ENCODE measurements at regions not wholly inside any gene's neighbourhood (a gene's known extent, or its start where the extent isn't known, plus 50 kb on each side); places are given as distances from the start of the nearest gene placed in this dataset.

DNA sequence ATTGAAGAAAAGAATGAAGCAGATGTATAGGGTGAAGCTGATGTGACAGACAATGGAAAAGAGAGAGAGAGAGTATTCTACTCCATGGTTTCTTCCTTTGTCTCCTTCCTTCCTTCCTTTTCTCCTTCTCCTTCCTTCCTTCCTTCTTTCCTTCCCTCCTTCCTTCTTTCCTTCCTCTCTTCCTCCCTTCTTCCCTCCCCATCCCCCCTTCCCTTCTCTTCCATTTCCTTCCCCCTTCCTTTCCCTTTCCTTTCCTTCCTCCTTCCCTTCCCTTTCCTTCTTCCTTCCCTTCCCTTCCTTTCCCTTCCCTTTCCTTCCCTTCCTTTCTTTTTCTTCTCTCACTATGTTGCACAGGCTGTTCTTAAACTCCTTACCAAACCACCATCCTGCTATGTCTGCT lies 55.7 kb upstream of the GPR139 start:
- no peaks in the 10 kb centered on the region for H3K36me3 ChIP-seq (ENCODE audit: insufficient read depth, low read length, poor library complexity, severe bottlenecking)
- BruUV-seq (replicated peaks) = no TSS peak
- H3K27me3 ChIP-seq (replicated peaks; ENCODE audit: insufficient read depth, low read depth, low read length, poor library complexity) = peaks cover 6% of the 10 kb centered on the region
- POLR2A ChIA-PET (ENCODE audit: low non-redundant PET) = no interaction called here
- H3K9me3 ChIP-seq (ENCODE audit: low read depth, low read length, poor library complexity, severe bottlenecking) = no peaks in the 10 kb centered on the region
- DNase-seq (ENCODE audit: low spot score) = no peak
- intact Hi-C loops (cut with micrococcal nuclease; ENCODE audit: unreplicated experiment) = no loop called here
- no peak for TF ChIP-seq EZH2 (IDR thresholded peaks at IDR 0.05; ENCODE audit: borderline replicate concordance, low read depth, low read length, poor library complexity, severe bottlenecking)
- TF ChIP-seq, protein P1, sequence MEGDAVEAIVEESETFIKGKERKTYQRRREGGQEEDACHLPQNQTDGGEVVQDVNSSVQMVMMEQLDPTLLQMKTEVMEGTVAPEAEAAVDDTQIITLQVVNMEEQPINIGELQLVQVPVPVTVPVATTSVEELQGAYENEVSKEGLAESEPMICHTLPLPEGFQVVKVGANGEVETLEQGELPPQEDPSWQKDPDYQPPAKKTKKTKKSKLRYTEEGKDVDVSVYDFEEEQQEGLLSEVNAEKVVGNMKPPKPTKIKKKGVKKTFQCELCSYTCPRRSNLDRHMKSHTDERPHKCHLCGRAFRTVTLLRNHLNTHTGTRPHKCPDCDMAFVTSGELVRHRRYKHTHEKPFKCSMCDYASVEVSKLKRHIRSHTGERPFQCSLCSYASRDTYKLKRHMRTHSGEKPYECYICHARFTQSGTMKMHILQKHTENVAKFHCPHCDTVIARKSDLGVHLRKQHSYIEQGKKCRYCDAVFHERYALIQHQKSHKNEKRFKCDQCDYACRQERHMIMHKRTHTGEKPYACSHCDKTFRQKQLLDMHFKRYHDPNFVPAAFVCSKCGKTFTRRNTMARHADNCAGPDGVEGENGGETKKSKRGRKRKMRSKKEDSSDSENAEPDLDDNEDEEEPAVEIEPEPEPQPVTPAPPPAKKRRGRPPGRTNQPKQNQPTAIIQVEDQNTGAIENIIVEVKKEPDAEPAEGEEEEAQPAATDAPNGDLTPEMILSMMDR (conservative IDR thresholded peaks at IDR 0.05; ENCODE audit: low read depth, low read length) = no peak
- no peak overlapping the region for H3K4me3 ChIP-seq (ENCODE audit: low read depth, low read length, poor library complexity, severe bottlenecking)
- CTCF ChIA-PET = no interaction called here
- H3K4me1 ChIP-seq (ENCODE audit: insufficient read depth, low read length, poor library complexity, severe bottlenecking) = no peaks in the 10 kb centered on the region
- H3K27ac ChIP-seq (ENCODE audit: low read depth, low read length, poor library complexity, severe bottlenecking) = no peak overlapping the region

All from A673 (cell line).